Retinal pigment epithelial cell (primary cell): ENCODE measurements at regions not wholly inside any gene's neighbourhood (a gene's known extent, or its start where the extent isn't known, plus 50 kb on each side); places are given as distances from the start of the nearest gene placed in this dataset.

Experiments
- DNase-seq: peaks from one replicate; pipeline ENCODE4 v3.0.0-alpha.2; 2010; ENCODE audit warnings: low read depth
- H3K4me3 ChIP-seq: 2 replicates; pipeline ENCODE4 v1.5.1; 2011; ENCODE audit warnings: mild to moderate bottlenecking, low read length, control low read depth, moderate library complexity
- CTCF ChIP-seq: conservative IDR thresholded peaks from 2 replicates; pipeline ENCODE4 v1.5.1; 2011; ENCODE audit warnings: low read depth, low read length, control low read depth, inconsistent platforms

GRCh38 chr3:153614563-153614962, 452.5 kb downstream of the RAP2B start:
- H3K4me3 ChIP-seq = no peak overlapping the region
- TF ChIP-seq CTCF = no peak
- no peak for DNase-seq

GRCh38 chr3:153615863-153616262, 453.8 kb downstream of the RAP2B start:
- no peak overlapping the region for H3K4me3 ChIP-seq
- no peak for DNase-seq
- no peak for TF ChIP-seq CTCF

- no peak overlapping the region for H3K4me3 ChIP-seq
- DNase-seq = no peak
- TF ChIP-seq CTCF = no peak
Observed at GRCh38 chr3:153617463-153617862, 455.4 kb downstream of the RAP2B start.

GRCh38 chr3:153618176-153618575, 456.1 kb downstream of the RAP2B start:
- no peak for DNase-seq
- H3K4me3 ChIP-seq = no peak overlapping the region
- no peak for TF ChIP-seq CTCF

GRCh38 chr3:153619268-153619667, 457.2 kb downstream of the RAP2B start:
- no peak for TF ChIP-seq CTCF
- H3K4me3 ChIP-seq = no peak overlapping the region
- DNase-seq = no peak

- no peak overlapping the region for H3K4me3 ChIP-seq
- DNase-seq = no peak
- no peak for TF ChIP-seq CTCF
Observed at GRCh38 chr3:153621953-153622352, 459.9 kb downstream of the RAP2B start.

- H3K4me3 ChIP-seq = no peak overlapping the region
- no peak for TF ChIP-seq CTCF
- no peak for DNase-seq
Observed at GRCh38 chr3:153623834-153624233, 461.8 kb downstream of the RAP2B start.
